Activated B cell treated with CpG ODN at 0.5 μM for 24 hours (primary cell): ENCODE measurements at regions not wholly inside any gene's neighbourhood (a gene's known extent, or its start where the extent isn't known, plus 50 kb on each side); places are given as distances from the start of the nearest gene placed in this dataset.

Experiments
- ATAC-seq: fragments of 200-7000 bp; cut with Tn5 transposase; one replicate; pipeline ENCODE4 v1.10.0; 2021; ENCODE audit warnings: low read depth, mild to moderate bottlenecking, moderate library complexity
- CTCF ChIA-PET: fragments of 350-600 bp; sonication (Branson Sonifier 250); formaldehyde crosslinking; loops from one replicate; lab custom pipeline; 2021; ENCODE audit warnings: antibody characterized with exemption; lab: Charles Lee
- POLR2A ChIA-PET: fragments of 350-600 bp; sonication (Branson Sonifier 250); formaldehyde crosslinking; loops from one replicate; lab custom pipeline; 2021; ENCODE audit warnings: antibody characterized with exemption; lab: Charles Lee
- DNase-seq: peaks from one replicate; pipeline ENCODE4 v3.0.0; 2022
- H3K27ac Mint-ChIP-seq: one replicate; pipeline ENCODE4 v1.8.0; 2020; ENCODE audit warnings: mixed read lengths
- H3K27me3 Mint-ChIP-seq: one replicate; pipeline ENCODE4 v1.8.0; 2021; ENCODE audit warnings: mixed read lengths
- H3K36me3 Mint-ChIP-seq: one replicate; pipeline ENCODE4 v1.8.0; 2021; ENCODE audit warnings: low read depth, mixed read lengths
- H3K4me1 Mint-ChIP-seq: one replicate; pipeline ENCODE4 v1.8.0; 2021; ENCODE audit warnings: mixed read lengths
- H3K4me3 Mint-ChIP-seq: one replicate; pipeline ENCODE4 v1.8.0; 2020; ENCODE audit warnings: mild to moderate bottlenecking, mixed read lengths
- H3K9me3 Mint-ChIP-seq: one replicate; pipeline ENCODE4 v1.8.0; 2020; ENCODE audit warnings: mixed read lengths
- intact Hi-C: fragments of 100-400 bp; cut with micrococcal nuclease; formaldehyde crosslinking; loops from one replicate; pipeline ENCODE4 v1.15.1; 2024
- TF ChIP-seq, protein P1 (sequence below): fragments of 200-600 bp; IDR thresholded peaks from one replicate; pipeline ENCODE4 v1.8.0; 2022; ENCODE audit warnings: antibody characterized with exemption, mild to moderate bottlenecking

DNA sequence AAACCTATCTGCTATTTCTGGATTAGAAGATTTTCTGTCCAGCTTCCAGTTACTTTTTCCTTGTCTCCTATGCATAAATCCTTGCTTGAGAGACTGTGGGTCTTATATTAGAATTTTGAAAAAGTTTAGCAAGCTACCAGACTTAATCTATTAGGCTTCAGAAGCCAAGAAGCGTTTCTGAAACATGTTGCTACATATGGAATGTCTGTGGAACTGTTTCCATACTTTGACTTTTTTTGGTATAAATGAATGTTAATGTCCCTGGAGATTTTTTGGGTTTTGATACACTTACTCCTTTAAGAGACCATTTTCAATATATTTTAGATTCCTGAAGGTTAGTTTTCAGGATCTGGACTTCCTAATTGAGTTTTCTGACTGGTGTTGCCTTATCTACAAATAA is 191.4 kb upstream of the SGCD start:
- CTCF ChIA-PET, result no interaction called here
- no peaks in the 10 kb centered on the region for H3K9me3 Mint-ChIP-seq
- H3K4me3 Mint-ChIP-seq, result no peak overlapping the region
- POLR2A ChIA-PET, result no interaction called here
- H3K4me1 Mint-ChIP-seq, result no peaks in the 10 kb centered on the region
- no peaks in the 10 kb centered on the region for H3K27me3 Mint-ChIP-seq
- ATAC-seq (no peak), DNase-seq (no peak)
- intact Hi-C loops, result no loop called here
- no peak overlapping the region for H3K27ac Mint-ChIP-seq
- TF ChIP-seq, protein P1, sequence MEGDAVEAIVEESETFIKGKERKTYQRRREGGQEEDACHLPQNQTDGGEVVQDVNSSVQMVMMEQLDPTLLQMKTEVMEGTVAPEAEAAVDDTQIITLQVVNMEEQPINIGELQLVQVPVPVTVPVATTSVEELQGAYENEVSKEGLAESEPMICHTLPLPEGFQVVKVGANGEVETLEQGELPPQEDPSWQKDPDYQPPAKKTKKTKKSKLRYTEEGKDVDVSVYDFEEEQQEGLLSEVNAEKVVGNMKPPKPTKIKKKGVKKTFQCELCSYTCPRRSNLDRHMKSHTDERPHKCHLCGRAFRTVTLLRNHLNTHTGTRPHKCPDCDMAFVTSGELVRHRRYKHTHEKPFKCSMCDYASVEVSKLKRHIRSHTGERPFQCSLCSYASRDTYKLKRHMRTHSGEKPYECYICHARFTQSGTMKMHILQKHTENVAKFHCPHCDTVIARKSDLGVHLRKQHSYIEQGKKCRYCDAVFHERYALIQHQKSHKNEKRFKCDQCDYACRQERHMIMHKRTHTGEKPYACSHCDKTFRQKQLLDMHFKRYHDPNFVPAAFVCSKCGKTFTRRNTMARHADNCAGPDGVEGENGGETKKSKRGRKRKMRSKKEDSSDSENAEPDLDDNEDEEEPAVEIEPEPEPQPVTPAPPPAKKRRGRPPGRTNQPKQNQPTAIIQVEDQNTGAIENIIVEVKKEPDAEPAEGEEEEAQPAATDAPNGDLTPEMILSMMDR, result no peak
- no peaks in the 10 kb centered on the region for H3K36me3 Mint-ChIP-seq

DNA sequence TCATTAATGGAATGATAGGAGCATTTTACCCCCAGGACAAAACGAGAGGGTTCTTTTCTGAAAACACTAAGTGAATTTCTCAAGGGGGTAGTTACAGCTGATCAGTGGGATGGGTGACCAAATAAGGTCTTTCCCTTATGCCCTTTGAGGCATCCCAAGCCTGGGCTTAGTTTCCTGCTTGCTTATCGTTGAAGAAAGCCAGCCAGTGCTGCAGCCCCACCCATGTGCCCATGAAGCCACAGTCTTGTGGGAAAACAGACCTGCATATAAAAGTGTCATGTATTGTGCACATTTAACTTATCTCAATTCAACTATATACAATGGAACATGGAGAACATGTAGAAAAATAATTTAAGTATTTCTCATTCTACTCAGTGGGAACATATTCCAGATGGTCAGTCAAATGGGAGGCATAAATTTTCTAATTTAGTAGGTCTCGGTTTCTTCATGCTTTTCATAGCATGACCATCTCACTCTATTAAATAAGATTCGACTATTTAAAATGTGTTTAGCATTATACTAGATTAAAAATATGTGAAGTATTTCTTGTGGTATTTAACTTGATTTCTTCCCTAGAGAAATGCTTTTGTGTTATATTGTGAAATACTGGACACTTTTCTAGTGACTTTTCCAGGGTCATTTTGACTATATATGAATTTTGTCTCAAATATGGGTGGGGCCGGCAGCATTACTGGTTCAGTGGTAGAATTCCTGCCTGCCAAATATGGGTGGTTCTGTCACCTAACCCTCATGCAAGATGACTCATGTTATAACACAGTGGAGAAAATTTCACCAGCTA is 189.7 kb upstream of the SGCD start:
- CTCF ChIA-PET, result no interaction called here
- Mint-ChIP-seq H3K36me3 (no peaks in the 10 kb centered on the region), H3K27me3 (no peaks in the 10 kb centered on the region), H3K4me3 (no peak overlapping the region), H3K9me3 (peaks cover 2% of the 10 kb centered on the region), H3K27ac (no peak overlapping the region), H3K4me1 (no peaks in the 10 kb centered on the region)
- DNase-seq, result no peak
- TF ChIP-seq, protein P1, result no peak
- ATAC-seq, result no peak
- POLR2A ChIA-PET, result no interaction called here
- intact Hi-C loops, result no loop called here

DNA sequence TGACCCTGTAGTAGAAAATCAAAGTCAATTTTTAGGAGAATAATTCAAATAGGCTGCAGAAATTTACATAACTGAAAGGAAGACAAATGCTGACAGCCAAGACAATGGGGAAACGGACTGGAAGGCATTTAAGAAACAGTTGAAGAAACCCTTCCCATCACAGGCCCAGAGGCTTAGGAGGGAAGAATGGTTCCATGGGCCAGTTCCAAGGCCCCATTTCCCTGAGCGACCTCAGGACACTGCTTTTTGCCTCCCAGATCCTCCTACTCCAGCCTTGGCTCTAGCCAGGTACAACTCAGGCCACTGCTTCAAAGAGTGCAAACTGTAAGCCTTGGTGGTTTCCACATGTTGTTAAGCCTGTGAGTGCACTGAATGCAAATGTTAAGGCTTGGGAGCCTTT is 184.1 kb upstream of the SGCD start:
- intact Hi-C loops, result no loop called here
- ChIA-PET POLR2A (no interaction called here), CTCF (no interaction called here)
- H3K27ac Mint-ChIP-seq, result no peak overlapping the region
- ATAC-seq (no peak), DNase-seq (no peak)
- H3K4me3 Mint-ChIP-seq, result no peak overlapping the region
- no peaks in the 10 kb centered on the region for H3K36me3 Mint-ChIP-seq
- TF ChIP-seq, protein P1, result no peak
- H3K27me3 Mint-ChIP-seq, result no peaks in the 10 kb centered on the region
- H3K4me1 Mint-ChIP-seq, result no peaks in the 10 kb centered on the region
- peaks cover 7% of the 10 kb centered on the region for H3K9me3 Mint-ChIP-seq

DNA sequence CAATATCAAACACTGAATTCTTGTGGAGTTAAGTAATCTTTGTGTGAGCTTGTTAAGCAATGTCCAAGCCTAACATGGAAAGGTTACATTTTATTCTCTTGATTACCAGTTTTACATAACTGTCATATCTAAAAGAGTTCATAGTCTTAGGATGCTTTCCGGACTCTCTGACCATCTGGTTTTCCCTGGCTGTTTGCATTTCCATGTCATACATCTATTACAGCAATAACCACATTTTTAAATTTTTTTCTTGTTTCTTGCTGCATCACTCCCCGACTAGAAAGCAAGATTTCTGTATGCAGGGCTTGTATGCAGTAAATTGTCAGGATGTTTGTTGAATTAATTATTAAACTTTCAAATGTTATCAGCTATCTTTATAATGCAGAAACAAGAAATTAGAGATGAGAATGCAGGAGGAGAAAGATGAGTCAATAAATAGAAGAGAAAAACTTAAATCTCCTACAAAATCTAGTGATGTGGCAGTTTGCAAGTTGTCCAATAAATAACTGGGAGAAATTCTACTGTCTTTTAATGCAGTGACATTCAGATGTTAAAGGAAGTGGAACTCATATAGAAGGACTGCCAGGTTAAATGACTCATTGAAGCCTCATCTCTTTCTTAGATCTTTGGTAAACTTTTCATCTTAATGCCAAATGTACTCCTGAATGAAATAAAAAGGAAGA is 179.6 kb upstream of the SGCD start:
- H3K27ac Mint-ChIP-seq, result no peak overlapping the region
- no peak overlapping the region for H3K4me3 Mint-ChIP-seq
- peaks cover 4% of the 10 kb centered on the region for H3K9me3 Mint-ChIP-seq
- ATAC-seq (no peak), DNase-seq (no peak)
- no peaks in the 10 kb centered on the region for H3K36me3 Mint-ChIP-seq
- ChIA-PET CTCF (no interaction called here), POLR2A (no interaction called here)
- TF ChIP-seq, protein P1, result no peak
- H3K4me1 Mint-ChIP-seq, result no peaks in the 10 kb centered on the region
- intact Hi-C loops, result no loop called here
- H3K27me3 Mint-ChIP-seq, result no peaks in the 10 kb centered on the region

DNA sequence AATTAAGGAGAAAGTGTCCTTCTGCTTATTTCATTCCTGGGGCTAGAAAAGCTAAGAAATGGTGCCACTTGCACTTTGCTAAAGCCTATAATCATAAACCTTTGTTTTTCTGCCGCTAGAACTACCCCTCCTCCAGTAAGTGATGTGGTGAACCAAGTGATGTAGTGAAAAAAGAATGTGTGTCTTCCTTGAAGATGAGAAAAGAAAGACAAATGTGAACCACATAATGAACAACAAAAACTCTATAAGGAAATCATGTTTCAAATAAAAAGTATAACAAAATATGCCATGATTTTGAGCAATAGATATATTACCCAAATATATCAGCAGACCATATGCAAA is 179.0 kb upstream of the SGCD start:
- TF ChIP-seq, protein P1, result no peak
- no peaks in the 10 kb centered on the region for H3K36me3 Mint-ChIP-seq
- intact Hi-C loops, result no loop called here
- DNase-seq (no peak), ATAC-seq (no peak)
- no peaks in the 10 kb centered on the region for H3K4me1 Mint-ChIP-seq
- ChIA-PET CTCF (no interaction called here), POLR2A (no interaction called here)
- no peaks in the 10 kb centered on the region for H3K27me3 Mint-ChIP-seq
- H3K27ac Mint-ChIP-seq, result no peak overlapping the region
- H3K9me3 Mint-ChIP-seq, result no peaks in the 10 kb centered on the region
- H3K4me3 Mint-ChIP-seq, result no peak overlapping the region
